ENCODE measurements at regions not wholly inside any gene's neighbourhood (a gene's known extent, or its start where the extent isn't known, plus 50 kb on each side); places are given as distances from the start of the nearest gene placed in this dataset.

DNA sequence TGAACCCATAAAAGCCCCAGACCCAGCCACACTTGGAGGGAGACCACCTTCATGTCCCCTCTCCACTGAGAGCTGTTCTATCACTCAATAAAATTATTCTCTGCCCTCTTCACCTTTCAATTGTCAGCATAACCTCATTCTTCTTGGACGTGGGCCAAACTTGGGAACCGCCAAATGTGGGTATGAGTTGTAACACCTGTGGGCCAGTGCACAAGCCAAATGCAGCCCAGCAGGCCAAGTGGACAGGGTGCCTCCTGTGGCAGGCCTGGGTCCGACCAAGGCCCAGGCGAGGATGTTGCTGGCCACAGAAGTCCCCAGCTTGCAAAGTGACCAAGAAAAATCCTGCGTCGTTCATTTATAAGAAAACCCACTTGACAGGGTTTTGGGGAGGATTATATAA is 621.2 kb downstream of the METTL15 start:
- Histone ChIP-seq H3K9me3 (ENCODE audit: control insufficient read depth, low read length) (no peaks in the 10 kb centered on the region), H3K9ac (no peak overlapping the region), H3K36me3 (ENCODE audit: control insufficient read depth, insufficient read depth, low read length) (no peaks in the 10 kb centered on the region), H3K4me2 (ENCODE audit: low read length) (no peak overlapping the region), H3K27me3 (ENCODE audit: control insufficient read depth, insufficient read depth, low read length) (no peaks in the 10 kb centered on the region), H3K79me2 (no peaks in the 10 kb centered on the region), H3K4me3 (ENCODE audit: low read depth, low read length) (no peak overlapping the region), H2AFZ (no peak overlapping the region), H3K4me1 (no peaks in the 10 kb centered on the region), H3K27ac (no peak overlapping the region)
- TF ChIP-seq, protein P1, sequence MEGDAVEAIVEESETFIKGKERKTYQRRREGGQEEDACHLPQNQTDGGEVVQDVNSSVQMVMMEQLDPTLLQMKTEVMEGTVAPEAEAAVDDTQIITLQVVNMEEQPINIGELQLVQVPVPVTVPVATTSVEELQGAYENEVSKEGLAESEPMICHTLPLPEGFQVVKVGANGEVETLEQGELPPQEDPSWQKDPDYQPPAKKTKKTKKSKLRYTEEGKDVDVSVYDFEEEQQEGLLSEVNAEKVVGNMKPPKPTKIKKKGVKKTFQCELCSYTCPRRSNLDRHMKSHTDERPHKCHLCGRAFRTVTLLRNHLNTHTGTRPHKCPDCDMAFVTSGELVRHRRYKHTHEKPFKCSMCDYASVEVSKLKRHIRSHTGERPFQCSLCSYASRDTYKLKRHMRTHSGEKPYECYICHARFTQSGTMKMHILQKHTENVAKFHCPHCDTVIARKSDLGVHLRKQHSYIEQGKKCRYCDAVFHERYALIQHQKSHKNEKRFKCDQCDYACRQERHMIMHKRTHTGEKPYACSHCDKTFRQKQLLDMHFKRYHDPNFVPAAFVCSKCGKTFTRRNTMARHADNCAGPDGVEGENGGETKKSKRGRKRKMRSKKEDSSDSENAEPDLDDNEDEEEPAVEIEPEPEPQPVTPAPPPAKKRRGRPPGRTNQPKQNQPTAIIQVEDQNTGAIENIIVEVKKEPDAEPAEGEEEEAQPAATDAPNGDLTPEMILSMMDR (IDR thresholded peaks at IDR 0.05), result no peak

DNA sequence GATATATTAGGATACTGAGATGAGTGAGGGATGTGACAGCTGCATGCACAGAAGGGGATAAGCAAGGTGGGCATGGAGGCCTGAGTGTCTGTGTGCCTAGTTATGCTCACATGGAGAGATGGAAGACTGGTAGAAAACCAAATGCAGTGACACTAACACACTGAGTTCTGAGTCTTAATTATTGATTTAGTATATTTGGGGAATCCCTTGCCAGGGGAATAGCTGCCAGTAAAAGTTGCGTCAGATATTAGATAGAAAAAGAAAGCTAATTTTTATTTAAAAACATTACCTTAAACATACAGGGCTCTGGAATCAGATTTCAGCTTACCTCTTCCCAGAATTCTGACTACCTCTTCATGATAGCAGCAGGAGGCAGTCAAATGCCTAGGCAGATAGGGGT is 620.5 kb downstream of the METTL15 start:
- Histone ChIP-seq H3K27me3 (ENCODE audit: control insufficient read depth, insufficient read depth, low read length) (no peaks in the 10 kb centered on the region), H3K4me2 (ENCODE audit: low read length) (no peak overlapping the region), H2AFZ (no peak overlapping the region), H3K36me3 (ENCODE audit: control insufficient read depth, insufficient read depth, low read length) (no peaks in the 10 kb centered on the region), H3K9ac (no peak overlapping the region), H3K79me2 (no peaks in the 10 kb centered on the region), H3K4me1 (no peaks in the 10 kb centered on the region), H3K4me3 (ENCODE audit: low read depth, low read length) (no peak overlapping the region), H3K9me3 (ENCODE audit: control insufficient read depth, low read length) (no peaks in the 10 kb centered on the region), H3K27ac (no peak overlapping the region)
- TF ChIP-seq, protein P1 (IDR thresholded peaks at IDR 0.05), result no peak

DNA sequence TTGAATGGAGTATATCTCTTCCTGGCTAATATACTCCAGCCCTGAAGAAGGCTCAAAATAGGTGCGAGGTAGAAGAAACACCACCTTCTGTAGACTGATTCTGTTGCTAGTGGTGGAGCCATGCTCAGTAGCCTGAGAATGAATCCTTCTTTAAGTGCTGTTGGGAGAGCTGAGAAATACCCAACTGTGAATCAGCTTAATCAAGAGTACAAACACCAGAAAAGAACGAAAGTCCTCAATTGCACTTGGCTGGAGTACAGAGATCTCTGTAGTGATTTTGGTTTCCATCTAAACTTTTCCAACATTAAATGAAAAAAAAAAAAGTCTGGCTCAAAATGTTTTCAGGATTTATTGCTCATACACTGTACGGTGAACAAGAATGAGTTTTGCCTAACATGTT is 619.1 kb downstream of the METTL15 start:
- no peak overlapping the region for H3K4me3 ChIP-seq (ENCODE audit: low read depth, low read length)
- H3K9ac ChIP-seq, result no peak overlapping the region
- TF ChIP-seq, protein P1 (IDR thresholded peaks at IDR 0.05), result no peak
- H3K27me3 ChIP-seq (ENCODE audit: control insufficient read depth, insufficient read depth, low read length), result no peaks in the 10 kb centered on the region
- H3K4me1 ChIP-seq, result no peaks in the 10 kb centered on the region
- no peak overlapping the region for H2AFZ ChIP-seq
- H3K79me2 ChIP-seq, result no peaks in the 10 kb centered on the region
- no peak overlapping the region for H3K4me2 ChIP-seq (ENCODE audit: low read length)
- H3K36me3 ChIP-seq (ENCODE audit: control insufficient read depth, insufficient read depth, low read length), result no peaks in the 10 kb centered on the region
- H3K27ac ChIP-seq, result no peak overlapping the region
- no peaks in the 10 kb centered on the region for H3K9me3 ChIP-seq (ENCODE audit: control insufficient read depth, low read length)

DNA sequence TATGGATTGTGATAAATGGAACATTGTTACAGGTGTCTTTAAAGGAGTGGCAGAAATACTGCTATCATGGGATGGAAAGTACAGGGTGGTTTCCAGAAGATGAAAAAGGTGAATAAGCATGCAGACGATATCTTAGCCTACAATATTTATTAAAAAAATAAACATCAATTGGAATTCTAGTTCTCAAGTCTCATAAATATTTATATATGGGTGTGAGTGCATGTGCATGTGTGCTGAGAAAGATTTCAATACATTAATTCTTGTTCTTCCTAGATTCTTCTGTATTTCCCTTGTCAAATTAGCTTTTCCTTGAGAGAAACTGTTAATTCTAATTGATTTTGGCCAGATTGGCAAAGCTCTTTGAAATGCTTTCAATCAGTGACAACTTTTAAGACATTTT is 618.2 kb downstream of the METTL15 start:
- no peak overlapping the region for H2AFZ ChIP-seq
- H3K36me3 ChIP-seq (ENCODE audit: control insufficient read depth, insufficient read depth, low read length), result no peaks in the 10 kb centered on the region
- no peaks in the 10 kb centered on the region for H3K79me2 ChIP-seq
- no peak overlapping the region for H3K4me2 ChIP-seq (ENCODE audit: low read length)
- H3K9me3 ChIP-seq (ENCODE audit: control insufficient read depth, low read length), result no peaks in the 10 kb centered on the region
- H3K27me3 ChIP-seq (ENCODE audit: control insufficient read depth, insufficient read depth, low read length), result no peaks in the 10 kb centered on the region
- H3K9ac ChIP-seq, result no peak overlapping the region
- TF ChIP-seq, protein P1 (IDR thresholded peaks at IDR 0.05), result no peak
- H3K4me1 ChIP-seq, result no peaks in the 10 kb centered on the region
- no peak overlapping the region for H3K4me3 ChIP-seq (ENCODE audit: low read depth, low read length)
- no peak overlapping the region for H3K27ac ChIP-seq

DNA sequence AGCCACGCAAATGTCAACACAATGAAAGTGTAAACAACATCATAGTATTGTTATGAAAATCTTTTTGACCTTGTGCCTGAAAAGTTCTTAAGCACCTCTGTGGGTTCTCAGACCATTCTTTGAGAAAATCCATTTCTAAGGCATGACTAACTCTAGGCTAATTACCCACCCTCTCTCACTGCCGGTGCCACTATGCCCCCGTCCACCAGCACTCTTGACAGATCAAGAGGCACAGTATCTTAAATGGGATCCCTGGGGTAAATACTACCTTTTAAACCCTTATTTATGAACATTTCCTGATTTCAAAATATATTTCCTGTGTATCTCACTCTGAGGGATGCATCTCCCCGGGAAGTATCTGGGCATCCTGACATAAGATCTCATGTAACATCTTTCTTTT is 607.5 kb downstream of the METTL15 start:
- Histone ChIP-seq H3K4me1 (no peaks in the 10 kb centered on the region), H3K36me3 (ENCODE audit: control insufficient read depth, insufficient read depth, low read length) (no peaks in the 10 kb centered on the region), H3K27me3 (ENCODE audit: control insufficient read depth, insufficient read depth, low read length) (no peaks in the 10 kb centered on the region), H3K4me2 (ENCODE audit: low read length) (no peak overlapping the region), H3K27ac (no peak overlapping the region), H3K4me3 (ENCODE audit: low read depth, low read length) (no peak overlapping the region), H2AFZ (no peak overlapping the region), H3K9ac (no peak overlapping the region), H3K9me3 (ENCODE audit: control insufficient read depth, low read length) (no peaks in the 10 kb centered on the region), H3K79me2 (no peaks in the 10 kb centered on the region)
- TF ChIP-seq, protein P1 (IDR thresholded peaks at IDR 0.05), result no peak

Data from parathyroid adenoma (tissue), 2 donors.